ENCODE measurements at regions not wholly inside any gene's neighbourhood (a gene's known extent, or its start where the extent isn't known, plus 50 kb on each side); places are given as distances from the start of the nearest gene placed in this dataset.

- TF ChIP-seq SCRT2 (tag by site-specific recombination; IDR thresholded peaks at IDR 0.05) (no peak), ZNF792 (tag by site-specific recombination; IDR thresholded peaks at IDR 0.05) (no peak), ZNF549 (tag by site-specific recombination; IDR thresholded peaks at IDR 0.05) (no peak), GLI2 (tag by site-specific recombination; IDR thresholded peaks at IDR 0.05; ENCODE audit: borderline replicate concordance, low read depth) (no peak), ZNF416 (tag by site-specific recombination; IDR thresholded peaks at IDR 0.05) (no peak), ZSCAN23 (tag by site-specific recombination; IDR thresholded peaks at IDR 0.05) (no peak)
Measured at GRCh38 chr7:112987171-112987570, 99.5 kb downstream of the GPR85 start (continued).

- TF ChIP-seq, protein P1, sequence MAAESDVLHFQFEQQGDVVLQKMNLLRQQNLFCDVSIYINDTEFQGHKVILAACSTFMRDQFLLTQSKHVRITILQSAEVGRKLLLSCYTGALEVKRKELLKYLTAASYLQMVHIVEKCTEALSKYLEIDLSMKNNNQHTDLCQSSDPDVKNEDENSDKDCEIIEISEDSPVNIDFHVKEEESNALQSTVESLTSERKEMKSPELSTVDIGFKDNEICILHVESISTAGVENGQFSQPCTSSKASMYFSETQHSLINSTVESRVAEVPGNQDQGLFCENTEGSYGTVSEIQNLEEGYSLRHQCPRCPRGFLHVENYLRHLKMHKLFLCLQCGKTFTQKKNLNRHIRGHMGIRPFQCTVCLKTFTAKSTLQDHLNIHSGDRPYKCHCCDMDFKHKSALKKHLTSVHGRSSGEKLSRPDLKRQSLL (tag by site-specific recombination; IDR thresholded peaks at IDR 0.05): no peak
- TF ChIP-seq, protein P2, sequence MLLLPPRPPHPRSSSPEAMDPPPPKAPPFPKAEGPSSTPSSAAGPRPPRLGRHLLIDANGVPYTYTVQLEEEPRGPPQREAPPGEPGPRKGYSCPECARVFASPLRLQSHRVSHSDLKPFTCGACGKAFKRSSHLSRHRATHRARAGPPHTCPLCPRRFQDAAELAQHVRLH (tag by site-specific recombination; IDR thresholded peaks at IDR 0.05): no peak
- TF ChIP-seq ZEB2 (tag by site-specific recombination; IDR thresholded peaks at IDR 0.05) (no peak), INSM2 (tag by site-specific recombination; IDR thresholded peaks at IDR 0.05) (no peak), ZNF132 (tag by site-specific recombination; IDR thresholded peaks at IDR 0.05; ENCODE audit: borderline replicate concordance) (no peak), ZNF341 (tag by site-specific recombination; IDR thresholded peaks at IDR 0.05; ENCODE audit: low read depth) (no peak), SCRT1 (tag by site-specific recombination; IDR thresholded peaks at IDR 0.05; ENCODE audit: borderline replicate concordance) (no peak), ZNF792 (tag by site-specific recombination; IDR thresholded peaks at IDR 0.05) (no peak), ZSCAN23 (tag by site-specific recombination; IDR thresholded peaks at IDR 0.05) (no peak), KLF16 (tag by site-specific recombination; IDR thresholded peaks at IDR 0.05) (no peak), ZBTB21 (tag by site-specific recombination; IDR thresholded peaks at IDR 0.05) (no peak), ZFP3 (tag by site-specific recombination; IDR thresholded peaks at IDR 0.05; ENCODE audit: low read depth) (no peak), GLI2 (tag by site-specific recombination; IDR thresholded peaks at IDR 0.05; ENCODE audit: borderline replicate concordance, low read depth) (no peak)
- TF ChIP-seq, protein P3, sequence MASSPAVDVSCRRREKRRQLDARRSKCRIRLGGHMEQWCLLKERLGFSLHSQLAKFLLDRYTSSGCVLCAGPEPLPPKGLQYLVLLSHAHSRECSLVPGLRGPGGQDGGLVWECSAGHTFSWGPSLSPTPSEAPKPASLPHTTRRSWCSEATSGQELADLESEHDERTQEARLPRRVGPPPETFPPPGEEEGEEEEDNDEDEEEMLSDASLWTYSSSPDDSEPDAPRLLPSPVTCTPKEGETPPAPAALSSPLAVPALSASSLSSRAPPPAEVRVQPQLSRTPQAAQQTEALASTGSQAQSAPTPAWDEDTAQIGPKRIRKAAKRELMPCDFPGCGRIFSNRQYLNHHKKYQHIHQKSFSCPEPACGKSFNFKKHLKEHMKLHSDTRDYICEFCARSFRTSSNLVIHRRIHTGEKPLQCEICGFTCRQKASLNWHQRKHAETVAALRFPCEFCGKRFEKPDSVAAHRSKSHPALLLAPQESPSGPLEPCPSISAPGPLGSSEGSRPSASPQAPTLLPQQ (tag by site-specific recombination; IDR thresholded peaks at IDR 0.05): no peak
- CTCF ChIA-PET: no interaction called here
- no peaks in the 10 kb centered on the region for H3K9me3 ChIP-seq (ENCODE audit: control insufficient read depth, insufficient read depth, low read depth, low read length)
- H3K36me3 ChIP-seq (ENCODE audit: control insufficient read depth in 2 of 2, insufficient read depth in 1 of 2, low read length in 2 of 2): no peaks in the 10 kb centered on the region
- POLR2A ChIA-PET: no interaction called here
- no peak overlapping the region for H3K27ac ChIP-seq (ENCODE audit: extremely low read depth, low read depth, low read length)
- H3K4me1 ChIP-seq (ENCODE audit: control insufficient read depth, insufficient read depth, low read length): no peaks in the 10 kb centered on the region; the same call in 1 of the 2 replicates
- H3K4me3 ChIP-seq (ENCODE audit: low read depth, low read length): no peak overlapping the region
Measured at GRCh38 chr7:112986256-112987031, 100.2 kb downstream of the GPR85 start.

- Histone ChIP-seq H3K4me3 (ENCODE audit: low read depth, low read length) (no peak overlapping the region), H3K36me3 (ENCODE audit: control insufficient read depth in 2 of 2, insufficient read depth in 1 of 2, low read length in 2 of 2) (no peaks in the 10 kb centered on the region), H3K4me1 (ENCODE audit: control insufficient read depth, insufficient read depth, low read length) (no peaks in the 10 kb centered on the region; the same call in 1 of the 2 replicates), H3K27ac (ENCODE audit: extremely low read depth, low read depth, low read length) (no peak overlapping the region), H3K9me3 (ENCODE audit: control insufficient read depth, insufficient read depth, low read depth, low read length) (no peaks in the 10 kb centered on the region)
- TF ChIP-seq ZNF211 (tag by site-specific recombination; IDR thresholded peaks at IDR 0.05; ENCODE audit: low read depth): no peak
- TF ChIP-seq ZIC2 (tag by site-specific recombination; IDR thresholded peaks at IDR 0.05): peak; percentile 86
- CTCF ChIA-PET: no interaction called here
- POLR2A ChIA-PET: no interaction called here
Measured at GRCh38 chr7:112985377-112985987, 101.1 kb downstream of the GPR85 start.
